ENCODE measurements at regions not wholly inside any gene's neighbourhood (a gene's known extent, or its start where the extent isn't known, plus 50 kb on each side); places are given as distances from the start of the nearest gene placed in this dataset.

GRCh38 chr10:56181607-56182006 lies 179.5 kb downstream of the ZWINT start (continued):
- no peak for TF ChIP-seq PRDM15 (CRISPR knock-in tag; IDR thresholded peaks at IDR 0.05)
- no peak for TF ChIP-seq ETV6 (conservative IDR thresholded peaks at IDR 0.05 in 1 of 2, IDR thresholded peaks at IDR 0.05 in 1 of 2; ENCODE audit: borderline replicate concordance in 1 of 2, low read depth in 1 of 2)
- no peak for TF ChIP-seq BCLAF1 (IDR thresholded peaks at IDR 0.05)
- TF ChIP-seq CBX3 (IDR thresholded peaks at IDR 0.05; ENCODE audit: borderline replicate concordance, low read depth): no peak
- TF ChIP-seq CHD1 (IDR thresholded peaks at IDR 0.05; ENCODE audit: low read depth, low read length): no peak
- no peak for TF ChIP-seq CHD2 (IDR thresholded peaks at IDR 0.05; ENCODE audit: borderline replicate concordance, low read depth, low read length)
- no peak for TF ChIP-seq ATF3 (IDR thresholded peaks at IDR 0.05; ENCODE audit: borderline replicate concordance, extremely low read depth, low read depth, low read length)
- TF ChIP-seq EED (IDR thresholded peaks at IDR 0.05; ENCODE audit: low read depth): no peak
- TF ChIP-seq GABPA (IDR thresholded peaks at IDR 0.05; ENCODE audit: low read depth): no peak
- TF ChIP-seq USF2 (IDR thresholded peaks at IDR 0.05; ENCODE audit: borderline replicate concordance, low read depth, low read length): no peak
- TF ChIP-seq RB1 (IDR thresholded peaks at IDR 0.05; ENCODE audit: borderline replicate concordance): no peak
- no peak for TF ChIP-seq PKNOX1 (IDR thresholded peaks at IDR 0.05)
- peak; percentile 38; the same call in 1 of the 2 replicates for TF ChIP-seq DPF2 (IDR thresholded peaks at IDR 0.05)
- TF ChIP-seq NR2C1 (IDR thresholded peaks at IDR 0.05): no peak
- no peak for TF ChIP-seq CBX5 (IDR thresholded peaks at IDR 0.05; ENCODE audit: low read depth)
- no peak for TF ChIP-seq FOXM1 (IDR thresholded peaks at IDR 0.05; ENCODE audit: low read depth, low read length)
